ENCODE measurements at regions not wholly inside any gene's neighbourhood (a gene's known extent, or its start where the extent isn't known, plus 50 kb on each side); places are given as distances from the start of the nearest gene placed in this dataset.

DNA sequence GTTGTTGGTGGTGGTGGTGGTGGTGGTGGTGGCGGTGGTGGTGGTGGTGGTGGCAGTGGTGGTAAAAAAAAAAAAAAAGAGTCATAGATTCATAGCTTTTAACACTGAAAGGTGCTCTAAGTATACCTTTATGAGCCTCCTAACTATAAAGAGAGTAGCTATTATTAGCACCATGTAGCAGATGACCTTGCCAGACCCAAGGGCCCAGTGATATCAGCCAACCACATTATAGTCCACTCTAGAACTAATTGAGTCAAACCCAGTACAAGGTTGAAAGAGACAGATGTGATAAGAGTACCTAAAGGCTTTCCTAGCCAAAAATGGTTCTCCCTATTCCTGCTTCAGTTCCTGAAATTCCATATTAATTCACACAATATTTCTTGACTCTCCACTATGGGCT lies 245.3 kb downstream of the HACE1 start:
- DNase-seq = no peak

DNA sequence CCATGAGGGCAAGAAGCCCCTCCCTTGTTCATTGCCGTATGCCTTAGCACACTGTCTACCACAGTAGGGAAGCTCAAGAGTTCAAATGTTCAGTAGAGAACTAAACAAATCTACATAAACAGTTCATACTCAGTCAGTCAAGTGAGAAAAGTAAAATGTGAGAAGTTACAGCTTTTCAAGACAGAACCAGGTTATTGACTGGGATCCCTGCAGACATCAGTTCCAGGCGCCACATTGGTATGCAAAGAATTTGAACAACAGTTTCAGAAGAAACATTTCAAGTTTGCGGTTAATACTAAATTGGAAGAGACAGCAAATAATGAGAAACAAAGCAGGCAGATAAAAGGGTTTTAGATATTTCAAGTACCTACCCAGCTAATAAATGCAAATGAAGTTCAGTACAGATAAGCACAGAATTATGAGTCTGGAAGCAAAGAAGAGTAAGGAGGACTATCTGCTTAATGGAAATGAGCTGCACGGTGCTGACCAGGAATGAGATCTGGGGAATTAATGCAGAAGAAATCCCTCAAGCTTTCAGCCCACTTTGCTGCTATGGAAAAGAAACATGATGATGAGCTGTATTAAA lies 246.2 kb downstream of the HACE1 start:
- DNase-seq = no peak

DNA sequence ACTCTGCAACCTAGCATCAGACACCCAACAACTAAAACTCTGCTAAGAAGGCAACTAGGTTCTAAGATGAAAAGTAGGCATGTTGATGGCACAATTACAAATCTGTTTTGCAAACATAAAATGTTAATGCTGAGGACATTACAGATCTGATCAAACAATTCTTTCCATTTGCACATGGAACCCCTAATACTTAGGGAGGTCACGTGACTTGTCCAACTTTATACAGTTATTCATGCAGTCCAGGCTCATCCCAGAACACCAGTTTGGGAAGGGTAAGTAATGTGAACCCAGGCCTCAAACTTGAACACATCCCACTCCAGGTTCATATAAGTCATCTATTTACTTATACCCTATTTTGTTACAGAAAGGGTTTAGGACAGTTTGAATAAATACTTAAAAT lies 247.2 kb downstream of the HACE1 start:
- DNase-seq = no peak

DNA sequence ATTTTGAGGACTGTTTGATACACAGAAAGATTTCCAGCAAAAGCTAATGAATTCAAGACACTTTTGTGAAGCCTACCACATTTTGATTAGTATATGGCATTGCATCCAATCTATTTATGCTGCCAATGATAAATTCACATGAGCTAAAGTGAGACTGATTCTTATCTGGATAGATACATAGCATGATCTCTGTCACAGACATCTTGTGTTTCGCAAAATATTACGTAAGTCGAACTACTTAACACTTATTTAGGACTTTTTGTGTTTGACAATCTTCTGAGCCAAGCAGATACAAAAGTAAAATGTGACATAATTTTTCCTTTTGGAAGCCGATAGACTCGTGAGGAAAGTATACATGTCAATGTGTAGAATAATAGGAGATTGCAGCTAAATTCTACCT lies 251.6 kb downstream of the HACE1 start:
- no peak for DNase-seq

DNA sequence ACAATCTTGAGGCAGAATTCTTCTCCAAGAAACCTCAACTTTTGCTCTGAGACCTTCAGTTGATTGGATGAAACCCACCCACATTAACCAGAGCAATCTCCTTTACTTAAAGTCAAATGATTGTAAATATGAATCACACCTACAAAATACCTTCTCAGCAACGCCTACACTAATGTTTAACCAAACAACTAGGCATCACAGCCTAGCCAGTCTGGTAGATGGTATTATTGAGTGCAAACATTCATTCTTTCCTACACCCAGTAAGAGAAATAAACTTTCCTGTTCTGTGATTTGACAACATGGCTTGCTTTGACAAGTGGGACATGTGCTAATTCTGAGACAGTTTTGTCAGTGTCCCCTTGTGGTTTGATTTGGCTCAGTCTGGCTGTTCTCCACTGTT lies 252.2 kb downstream of the HACE1 start:
- DNase-seq = no peak

DNA sequence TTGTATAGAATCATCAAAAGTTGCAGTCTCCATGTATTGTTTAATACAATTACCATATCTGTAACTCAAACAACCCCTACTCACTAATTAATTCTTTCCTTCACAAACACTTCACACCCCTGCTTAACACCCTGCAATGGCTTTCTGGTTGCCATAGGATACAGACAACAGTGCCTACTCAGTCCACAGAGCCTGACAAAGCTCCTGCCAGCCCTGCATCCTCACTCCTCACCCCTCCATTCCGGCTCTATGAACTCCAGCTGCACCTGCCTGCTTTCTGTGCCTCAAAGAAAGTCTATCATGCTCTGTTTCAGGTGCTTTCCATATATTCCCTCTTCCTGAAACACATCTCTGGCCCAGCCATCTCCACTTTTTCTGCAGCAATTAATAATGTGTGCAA lies 253.4 kb downstream of the HACE1 start:
- DNase-seq = no peak

DNA sequence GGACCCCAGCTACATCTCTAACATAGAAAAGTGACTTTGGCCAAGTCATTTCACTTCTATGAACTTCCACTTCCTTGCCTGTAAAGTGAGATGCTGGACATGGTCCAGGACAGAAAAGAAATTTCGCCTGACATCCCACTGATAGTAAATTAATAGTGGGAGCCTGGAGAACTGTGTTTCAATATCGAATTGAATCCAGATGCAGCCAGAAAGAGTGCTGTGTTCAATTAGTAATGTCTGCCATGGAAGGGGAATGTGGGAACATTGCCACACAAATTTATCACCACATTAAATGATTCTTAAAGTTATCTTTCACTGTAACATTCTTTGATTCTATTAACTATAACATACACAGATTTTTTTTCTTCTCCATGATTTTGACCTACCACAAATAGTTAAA lies 255.0 kb downstream of the HACE1 start:
- DNase-seq = no peak

DNA sequence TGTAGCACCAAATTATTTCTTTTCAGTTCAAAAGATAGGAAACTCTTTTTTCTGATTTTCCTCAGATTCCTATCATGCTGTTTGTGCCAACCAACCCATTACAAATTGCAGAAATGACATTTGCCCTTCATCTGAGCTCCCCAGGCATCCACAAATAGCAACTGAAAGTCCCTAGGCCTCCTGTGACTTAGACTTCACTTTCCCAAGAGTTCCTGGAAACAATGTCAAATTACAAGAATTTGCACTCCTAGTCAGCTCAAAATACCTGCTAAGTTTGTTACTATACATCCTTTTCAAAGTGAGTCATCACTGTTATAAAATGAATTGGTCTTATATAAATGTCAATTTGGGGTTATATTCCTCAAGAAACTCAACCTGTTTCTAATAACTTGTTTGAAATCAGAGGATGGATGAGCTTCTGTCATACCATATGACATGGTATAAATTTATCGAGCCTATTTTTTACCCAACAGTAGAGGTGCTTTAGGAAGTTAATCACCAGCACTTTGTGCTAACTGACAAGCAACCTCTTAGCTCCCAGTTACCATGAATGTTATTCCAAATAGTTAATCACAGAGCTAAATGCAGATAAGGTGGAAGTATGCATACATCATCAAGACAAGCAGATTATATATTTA lies 256.5 kb downstream of the HACE1 start:
- DNase-seq = no peak

DNA sequence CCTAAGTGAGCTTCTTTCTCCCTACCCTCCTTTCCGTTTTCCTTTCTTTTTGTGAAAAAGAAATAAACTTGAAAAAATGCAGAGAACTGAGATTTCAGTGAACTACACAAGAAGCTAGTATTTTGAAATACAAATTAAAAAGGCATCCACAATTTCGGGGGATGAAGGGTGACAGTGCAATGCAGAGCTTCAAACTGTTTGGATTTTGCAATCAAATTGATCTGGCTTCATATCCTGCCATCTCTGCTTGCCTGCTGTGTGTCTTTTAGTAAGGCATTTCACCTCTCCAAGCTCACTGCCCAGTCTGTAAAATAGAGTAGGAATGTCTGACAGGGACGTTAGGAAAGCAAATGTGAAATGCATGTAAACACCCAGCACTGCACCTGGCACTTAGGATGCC lies 258.0 kb downstream of the HACE1 start:
- DNase-seq = no peak

DNA sequence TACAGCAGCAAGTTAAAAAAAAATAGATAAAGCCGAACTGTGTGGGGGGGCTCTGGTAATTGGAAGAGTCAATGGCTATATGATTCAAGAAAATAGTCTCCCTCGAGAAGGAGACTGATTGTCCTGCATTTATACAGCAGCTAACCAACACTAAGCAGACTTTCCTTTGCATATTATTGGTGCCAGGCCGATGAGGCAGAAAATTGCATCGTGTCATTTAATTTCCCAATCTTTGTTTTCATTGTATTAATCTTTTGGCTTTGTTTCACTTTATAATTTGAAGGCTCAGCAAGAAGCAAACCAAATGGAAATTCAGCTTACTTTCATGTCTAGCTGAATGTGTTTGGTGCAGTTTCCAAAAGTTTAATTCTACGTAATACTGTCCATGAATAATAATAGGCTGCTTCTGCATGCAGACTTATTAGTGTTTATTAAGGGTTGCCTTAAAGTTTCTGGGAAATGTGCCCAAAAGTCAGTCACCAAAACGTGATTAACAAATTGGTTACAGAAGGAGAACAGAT lies 258.5 kb downstream of the HACE1 start:
- no peak for DNase-seq

DNA sequence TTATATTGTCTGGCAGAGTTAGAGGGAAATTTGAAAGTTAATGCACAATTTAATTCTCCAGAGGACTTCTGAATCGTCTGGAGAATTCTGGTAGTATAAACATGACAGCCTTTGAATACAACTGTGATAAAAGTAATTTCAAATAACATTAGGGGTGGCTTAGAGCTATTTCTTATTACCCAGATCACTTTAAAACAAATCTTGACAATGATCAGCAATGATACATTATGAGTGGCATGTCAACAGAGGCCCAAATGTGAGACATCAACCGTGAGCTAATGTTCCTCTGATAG lies 259.1 kb downstream of the HACE1 start:
- no peak for DNase-seq

DNA sequence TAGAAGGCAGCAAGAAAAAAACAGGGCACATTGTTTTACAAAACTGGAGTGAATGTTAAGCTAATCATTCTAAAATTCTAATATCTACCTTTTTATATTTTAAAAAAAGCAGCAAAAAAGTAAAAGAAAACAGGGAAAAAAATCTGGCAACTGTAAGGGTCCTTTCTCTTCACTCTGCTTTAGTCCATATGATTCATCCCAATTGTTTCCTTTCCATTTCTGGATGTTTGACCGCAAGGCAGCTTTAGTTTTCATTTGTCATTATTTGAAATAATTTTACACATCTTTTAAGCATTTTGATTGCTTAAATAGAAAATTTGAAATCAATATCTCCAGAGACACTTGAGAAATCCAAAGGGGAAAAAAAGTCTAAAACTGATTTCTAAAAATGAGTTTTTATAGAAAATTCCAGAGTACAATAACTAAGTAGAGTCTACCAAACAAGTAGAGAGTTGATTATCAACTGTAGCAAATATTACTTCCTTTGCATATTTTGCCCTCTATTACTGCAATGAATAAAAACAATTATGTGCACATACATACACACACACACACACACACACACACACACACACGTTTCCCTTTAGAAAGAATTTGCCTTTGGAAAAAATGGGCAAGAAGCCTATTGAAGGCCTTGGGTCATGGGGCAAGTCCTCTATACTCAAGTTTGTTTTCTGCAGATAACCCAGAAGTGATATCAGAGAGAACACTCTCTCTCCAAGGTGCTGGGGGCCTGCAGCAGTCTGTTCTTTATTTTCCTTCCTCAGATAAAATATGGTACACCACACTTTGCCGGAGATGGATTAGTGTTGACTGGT lies 259.7 kb downstream of the HACE1 start:
- no peak for DNase-seq

DNA sequence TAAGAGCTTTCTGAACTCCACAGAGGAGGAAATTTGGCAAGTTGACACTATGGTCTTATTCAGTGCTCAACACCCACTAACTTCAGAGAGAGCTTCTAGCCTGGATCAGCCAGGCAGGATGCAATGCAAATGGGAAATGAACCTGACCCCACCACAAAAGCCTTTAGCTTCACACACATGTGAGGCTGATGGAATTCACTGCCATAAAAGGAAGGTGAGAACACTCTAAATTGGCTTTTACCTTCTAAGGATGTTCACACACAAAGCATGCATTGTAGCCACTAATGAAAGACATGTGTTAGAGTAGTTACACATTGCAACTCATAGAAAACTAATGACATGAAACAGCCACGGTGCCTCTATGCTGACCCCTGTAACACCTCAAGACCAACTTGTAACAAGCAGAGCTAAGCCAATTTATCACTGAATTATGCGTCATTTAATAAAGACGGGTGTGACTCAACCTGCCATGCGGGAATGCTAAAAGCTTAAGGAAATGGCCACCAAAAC lies 262.1 kb downstream of the HACE1 start:
- DNase-seq = no peak

DNA sequence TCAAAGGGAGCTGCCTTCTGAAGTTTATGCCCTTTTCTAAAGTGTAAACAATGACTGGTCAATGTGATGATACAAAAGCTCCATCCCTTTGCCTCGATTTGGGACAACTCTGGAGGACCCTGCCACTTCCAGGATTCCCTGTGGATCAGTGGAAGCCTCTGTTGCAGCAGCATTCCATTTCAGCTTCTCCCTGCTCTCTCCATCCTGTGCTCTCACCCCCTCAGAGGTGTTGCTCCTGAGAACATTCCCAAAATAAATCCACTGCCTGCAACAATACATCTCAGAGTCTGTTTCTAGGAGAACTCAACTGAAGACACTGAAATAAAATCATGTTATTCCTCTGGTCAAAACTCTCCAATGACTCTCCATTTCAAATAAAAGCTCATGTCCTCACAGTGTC lies 263.6 kb downstream of the HACE1 start:
- no peak for DNase-seq

DNA sequence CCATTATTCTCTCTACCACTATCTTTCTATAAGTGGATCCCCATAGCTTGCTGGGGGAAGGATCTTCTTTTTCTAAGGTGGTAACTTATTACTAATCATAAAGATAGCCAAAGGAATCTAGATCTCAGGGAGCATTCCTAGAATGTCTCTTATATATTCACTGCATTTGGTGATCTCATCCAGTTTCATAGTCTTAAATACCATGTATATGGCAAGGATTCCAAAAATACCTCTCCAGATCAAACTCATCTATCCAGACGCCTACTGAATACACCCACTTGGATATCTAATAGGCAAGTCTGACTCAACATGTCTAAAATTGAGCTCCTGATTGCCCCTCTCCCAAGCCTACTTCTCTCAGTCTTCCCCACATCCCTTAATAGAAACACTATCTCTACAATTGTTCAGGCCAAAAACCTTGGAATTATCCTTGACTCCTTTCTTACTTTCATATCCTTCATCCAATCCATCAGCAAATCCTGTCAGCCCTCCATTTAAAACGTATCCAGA lies 264.4 kb downstream of the HACE1 start:
- no peak for DNase-seq

DNA sequence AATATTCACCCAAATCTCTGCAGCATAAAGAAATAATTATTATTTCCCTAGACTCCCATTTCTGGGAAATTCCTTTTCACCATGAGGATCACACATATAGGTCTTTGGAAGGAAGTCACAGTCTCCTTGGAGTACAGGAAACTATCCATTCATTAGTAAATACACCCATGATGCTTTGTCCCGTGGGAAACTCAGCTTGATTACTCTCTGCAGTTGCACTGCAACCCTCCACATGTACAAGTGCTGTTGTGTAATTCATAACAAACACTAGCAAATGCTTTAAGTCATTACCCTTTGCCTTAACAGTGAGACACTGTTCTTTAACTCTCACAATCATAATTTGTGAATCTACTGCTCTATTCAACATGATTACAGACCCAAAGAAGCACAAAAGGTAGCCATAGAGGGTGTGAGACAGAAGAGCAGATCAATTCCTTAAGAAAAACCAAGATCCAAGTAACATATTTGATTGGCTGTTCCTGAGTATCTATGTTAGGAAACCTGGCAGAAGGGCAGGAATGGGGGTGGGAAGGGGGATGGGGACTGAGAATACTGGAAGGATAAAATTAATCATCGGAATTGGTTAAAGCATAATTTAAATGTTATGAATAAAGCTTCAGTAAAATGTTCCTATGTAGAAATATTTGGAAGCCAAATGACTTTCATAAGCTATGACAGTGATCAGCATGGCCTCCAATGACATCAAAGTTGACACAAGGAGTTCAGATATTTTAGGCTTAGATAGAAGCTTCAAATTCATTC lies 268.0 kb downstream of the HACE1 start:
- DNase-seq = no peak

DNA sequence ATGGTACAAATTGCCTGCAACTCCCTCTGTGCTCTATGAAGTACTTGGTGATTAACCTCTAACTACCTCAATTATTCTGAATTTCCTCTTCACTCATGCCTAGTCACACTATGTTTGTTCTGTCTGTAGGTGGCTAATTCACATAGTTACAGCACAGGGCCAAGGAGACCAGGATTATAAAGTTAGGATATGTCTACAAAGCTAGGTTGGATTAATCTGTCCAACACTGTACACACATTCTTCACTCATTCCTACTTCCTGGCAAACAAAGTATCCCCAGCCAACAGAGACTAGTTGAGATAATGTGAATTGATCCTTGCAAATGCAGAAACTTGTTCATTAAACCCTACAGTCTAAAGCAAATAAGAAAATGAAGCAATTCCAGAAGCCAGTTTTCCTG lies 269.8 kb downstream of the HACE1 start:
- no peak for DNase-seq

DNA sequence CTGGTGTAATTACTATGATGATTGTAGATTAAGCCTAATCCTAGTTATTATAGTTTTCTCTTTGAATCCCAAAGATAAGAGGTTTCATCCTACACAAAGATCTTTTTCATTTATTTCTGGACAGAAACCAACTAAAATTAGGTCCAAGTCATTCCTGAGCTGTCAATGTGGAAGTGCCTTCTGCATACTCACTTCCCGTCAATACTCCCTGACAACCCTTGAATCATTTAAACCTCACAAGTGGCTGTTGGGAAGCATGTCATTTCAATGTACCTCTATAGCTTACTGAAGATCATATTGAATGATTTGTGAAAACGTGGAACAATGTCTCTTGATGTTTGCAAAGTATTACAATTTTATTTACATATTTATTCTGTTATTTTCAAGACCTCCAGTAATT lies 274.1 kb downstream of the HACE1 start:
- no peak for DNase-seq

DNA sequence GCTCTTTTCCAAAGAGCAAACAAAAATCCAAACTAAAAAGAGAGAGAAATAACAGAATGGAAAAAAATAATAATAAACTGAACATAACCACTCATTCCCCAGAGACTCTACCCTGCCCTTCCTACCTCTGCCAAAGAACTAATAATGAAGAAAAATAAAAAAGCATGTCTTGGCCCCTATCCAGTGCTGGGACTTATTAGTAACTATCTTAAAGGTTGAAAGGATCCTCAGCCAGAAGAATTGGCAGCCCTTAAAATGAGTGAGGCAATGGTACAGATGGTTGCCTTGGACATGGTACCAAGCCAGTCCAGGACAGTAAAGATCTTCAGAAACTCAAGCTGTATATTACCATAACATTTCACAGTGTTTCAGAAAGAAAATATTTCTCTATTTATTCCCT lies 279.3 kb downstream of the HACE1 start:
- no peak for DNase-seq

DNA sequence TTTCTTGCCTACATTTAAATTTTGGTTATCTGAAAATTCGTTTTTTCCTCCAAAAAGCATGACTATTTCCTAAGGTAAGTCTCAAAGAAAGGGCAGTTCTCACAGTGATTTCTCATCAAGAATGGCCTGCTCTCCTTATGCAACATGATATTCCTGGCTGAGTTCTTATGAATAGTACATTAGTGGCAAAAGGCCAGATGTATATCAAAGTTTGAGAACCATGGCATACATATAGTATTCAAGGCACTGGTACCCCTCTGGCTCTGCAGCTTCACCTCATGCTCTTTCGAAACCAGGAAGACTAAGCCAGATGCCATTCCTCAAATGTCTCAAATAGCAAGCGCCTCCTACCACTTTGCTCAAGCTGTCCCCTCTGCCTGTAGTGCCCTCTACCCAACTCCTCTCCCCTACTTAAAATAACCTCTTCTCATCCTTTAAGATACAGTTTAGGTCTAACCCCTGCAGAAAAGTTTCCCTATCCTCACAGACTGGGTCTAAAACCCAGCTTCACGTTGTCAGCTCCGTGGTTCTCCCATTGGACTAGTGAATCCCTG lies 280.3 kb downstream of the HACE1 start:
- no peak for DNase-seq

DNA sequence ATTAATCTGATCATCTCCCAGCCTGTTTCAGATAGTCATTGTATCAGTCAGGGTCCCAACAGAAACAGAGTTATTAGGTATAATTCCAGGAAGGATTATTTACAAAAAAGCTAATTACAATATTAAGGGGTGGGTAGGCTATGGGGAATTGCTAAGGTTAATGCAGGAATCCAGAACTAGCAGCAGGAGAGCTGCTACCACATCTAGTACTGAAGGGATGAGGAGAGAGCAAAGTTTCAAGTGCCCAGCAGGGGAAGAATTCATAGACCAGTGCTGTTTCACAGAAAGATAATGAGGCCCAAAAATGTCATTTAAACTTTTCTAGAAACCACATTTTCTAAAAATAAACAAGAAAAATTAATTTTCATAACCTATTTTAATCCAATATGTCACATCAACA lies 284.2 kb downstream of the HACE1 start:
- DNase-seq = no peak
